Right lobe of liver (tissue), 4 donors: ENCODE measurements at regions not wholly inside any gene's neighbourhood (a gene's known extent, or its start where the extent isn't known, plus 50 kb on each side); places are given as distances from the start of the nearest gene placed in this dataset.

ENCODE experiments used
- CTCF ChIP-seq, 4 donors: fragments of 200-600 bp in 3 of 4; fragments of 450-650 bp in 1 of 4; IDR thresholded peaks; one replicate each; pipeline versions ENCODE4 v1.5.1 to v1.8.0; 2016 to 2022; ENCODE audit warnings: antibody characterized with exemption in 4 of 4, mild to moderate bottlenecking in 2 of 4
- POLR2A ChIP-seq: fragments of 450-650 bp; IDR thresholded peaks from one replicate; pipeline ENCODE4 v1.6.1; 2017; ENCODE audit warnings: antibody characterized with exemption, mild to moderate bottlenecking
- donor health status: DM: no; HTN: no; CAD: no.
- donor health status: DM: no; HTN: no; CAD: no.
- donor health status: DM: no; HTN: yes; CAD: no.

GRCh38 chr16:11431915-11432465, 86.7 kb downstream of the RMI2 start:
- no peak for TF ChIP-seq CTCF (IDR thresholded peaks at IDR 0.05)
- no peak for TF ChIP-seq POLR2A
